DND-41 (cell line): ENCODE measurements at regions not wholly inside any gene's neighbourhood (a gene's known extent, or its start where the extent isn't known, plus 50 kb on each side); places are given as distances from the start of the nearest gene placed in this dataset.
A peak's percentile ranks its signal among the peaks of the same experiment; 100 is the strongest.

ENCODE experiments used
- ATAC-seq: fragments of 200-7000 bp; cut with Tn5 transposase; 3 replicates; pipeline ENCODE4 v1.9.1; 2021; ENCODE audit warnings: low read depth; ENCODE audit not compliant: insufficient read depth
- DNase-seq: peaks from one replicate; pipeline ENCODE4 v3.0.0-alpha.2; 2020
- H2AFZ ChIP-seq: 2 replicates; pipeline ENCODE4 v1.6.0; 2012; ENCODE audit warnings: low read depth, low read length
- H3K27ac ChIP-seq: 2 replicates; pipeline ENCODE4 v1.5.1; 2012; ENCODE audit warnings: low read length, inconsistent platforms
- H3K27me3 ChIP-seq: fragments of 200-600 bp; sonication (generic); 2 replicates; pipeline ENCODE4 v1.6.0; 2012; ENCODE audit warnings: low read length, mild to moderate bottlenecking, inconsistent platforms; ENCODE audit not compliant: insufficient read depth, poor library complexity
- H3K36me3 ChIP-seq: 2 replicates; pipeline ENCODE4 v1.5.1; 2012; ENCODE audit warnings: low read length, inconsistent platforms; ENCODE audit not compliant: insufficient read depth
- H3K4me1 ChIP-seq: 2 replicates; pipeline ENCODE4 v1.5.1; 2012; ENCODE audit warnings: mild to moderate bottlenecking, low read length; ENCODE audit not compliant: insufficient read depth
- H3K4me2 ChIP-seq: 2 replicates; pipeline ENCODE4 v1.6.0; 2012; ENCODE audit warnings: mild to moderate bottlenecking, moderate library complexity, low read length, inconsistent platforms; ENCODE audit not compliant: insufficient read depth
- H3K4me3 ChIP-seq, 2 experiments: fragments of 200-600 bp in 1 of 2; shearing (Covaris generic) in 1 of 2; 2 replicates each; pipeline ENCODE4 v1.5.1; 2012 to 2016; ENCODE audit warnings: inconsistent platforms in 2 of 2, low read length in 2 of 2, mild to moderate bottlenecking in 2 of 2, low read depth in 1 of 2, moderate library complexity in 1 of 2
- H3K79me2 ChIP-seq: 2 replicates; pipeline ENCODE4 v1.6.0; 2012; ENCODE audit warnings: low read length, inconsistent platforms; ENCODE audit not compliant: insufficient read depth
- H3K9ac ChIP-seq: 2 replicates; pipeline ENCODE4 v1.6.0; 2012; ENCODE audit warnings: low read depth, mild to moderate bottlenecking, inconsistent platforms, low read length, moderate library complexity
- H3K9me3 ChIP-seq: 2 replicates; pipeline ENCODE4 v1.5.1; 2012; ENCODE audit warnings: low read length, moderate library complexity, mild to moderate bottlenecking, inconsistent platforms; ENCODE audit not compliant: insufficient read depth, severe bottlenecking
- H4K20me1 ChIP-seq: 2 replicates; pipeline ENCODE4 v1.6.0; 2012; ENCODE audit warnings: low read length; ENCODE audit not compliant: insufficient read depth
- CTCF ChIP-seq: IDR thresholded peaks from 2 replicates; pipeline ENCODE4 v1.5.1; 2012; ENCODE audit warnings: borderline replicate concordance, low read length, moderate library complexity, mild to moderate bottlenecking; ENCODE audit not compliant: poor library complexity, severe bottlenecking; ENCODE audit errors: extremely low read depth
- EZH2 ChIP-seq: IDR thresholded peaks from 3 replicates; pipeline ENCODE4 v1.6.1; 2012; ENCODE audit warnings: borderline replicate concordance, low read depth, mild to moderate bottlenecking, moderate library complexity, low read length, inconsistent platforms; ENCODE audit not compliant: severe bottlenecking

- Histone ChIP-seq H4K20me1 (no peaks in the 10 kb centered on the region), H3K9ac (no peak overlapping the region), H3K4me2 (no peak overlapping the region), H3K27ac (no peak overlapping the region), H3K9me3 (no peaks in the 10 kb centered on the region), H3K4me3 (no peak overlapping the region), H2AFZ (0 out of 2 replicates have a peak overlapping the region, but pooled peaks have one; percentile 42), H3K4me1 (peaks cover 19% of the 10 kb centered on the region), H3K27me3 (no peaks in the 10 kb centered on the region), H3K36me3 (no peaks in the 10 kb centered on the region), H3K79me2 (no peaks in the 10 kb centered on the region)
- ATAC-seq (no peak), DNase-seq (no peak)
- TF ChIP-seq EZH2, result no peak
- no peak for TF ChIP-seq CTCF
These were observed 486.0 kb upstream of the LRRN3 start for GRCh38 chr7:110604885-110605284.

GRCh38 chr7:110607050-110607857, 483.7 kb upstream of the LRRN3 start:
- Histone ChIP-seq H4K20me1 (no peaks in the 10 kb centered on the region), H3K9ac (peak overlapping the region; percentile 46), H3K27me3 (no peaks in the 10 kb centered on the region), H2AFZ (peak overlapping the region; percentile 89), H3K79me2 (no peaks in the 10 kb centered on the region), H3K27ac (peak overlapping the region; percentile 89), H3K36me3 (no peaks in the 10 kb centered on the region), H3K4me1 (peaks cover 26% of the 10 kb centered on the region), H3K4me3 (peak overlapping the region in 1 of 2 experiments; percentile 42; a peak in 2 of 4 replicates), H3K4me2 (peak overlapping the region; percentile 56), H3K9me3 (no peaks in the 10 kb centered on the region)
- ATAC-seq (peak; percentile 86), DNase-seq (peak; percentile 45)
- TF ChIP-seq CTCF (no peak), EZH2 (no peak)

- ATAC-seq (no peak), DNase-seq (no peak)
- no peaks in the 10 kb centered on the region for H3K27me3 ChIP-seq
- no peaks in the 10 kb centered on the region for H3K36me3 ChIP-seq
- no peak overlapping the region for H3K4me3 ChIP-seq
- peaks cover 26% of the 10 kb centered on the region for H3K4me1 ChIP-seq
- H4K20me1 ChIP-seq, result no peaks in the 10 kb centered on the region
- H3K9me3 ChIP-seq, result no peaks in the 10 kb centered on the region
- no peaks in the 10 kb centered on the region for H3K79me2 ChIP-seq
- no peak overlapping the region for H3K9ac ChIP-seq
- no peak for TF ChIP-seq CTCF
- no peak for TF ChIP-seq EZH2
- no peak overlapping the region for H2AFZ ChIP-seq
- H3K27ac ChIP-seq, result no peak overlapping the region
- H3K4me2 ChIP-seq, result no peak overlapping the region
These were observed 481.6 kb upstream of the LRRN3 start for GRCh38 chr7:110609336-110609735.
